GM23338 (cell line): ENCODE measurements at regions not wholly inside any gene's neighbourhood (a gene's known extent, or its start where the extent isn't known, plus 50 kb on each side); places are given as distances from the start of the nearest gene placed in this dataset.

Source experiments
- ATAC-seq: fragments of 200-7000 bp; cut with Tn5 transposase; 3 replicates; pipeline ENCODE4 v1.9.1; 2020
- DNase-seq: peaks from one replicate; pipeline ENCODE4 v3.0.0-alpha.2; 2015; ENCODE audit warnings: low spot score
- H2AFZ ChIP-seq: fragments of 200-600 bp; sonication (generic); 2 replicates; pipeline ENCODE4 v1.8.0; 2016; ENCODE audit warnings: antibody characterized with exemption, mild to moderate bottlenecking, moderate library complexity
- H3F3A ChIP-seq: fragments of 200-600 bp; sonication (generic); replicated peaks from 2 replicates; pipeline ENCODE4 v1.8.0; 2017; ENCODE audit warnings: antibody characterized with exemption, mixed run types, low read depth
- H3K27ac ChIP-seq: fragments of 200-600 bp; sonication (generic); 2 replicates; pipeline ENCODE4 v1.6.1; 2016; ENCODE audit warnings: low read depth
- H3K27me3 ChIP-seq: fragments of 200-600 bp; sonication (generic); 2 replicates; pipeline ENCODE4 v1.8.0; 2016; ENCODE audit warnings: mild to moderate bottlenecking, mixed run types, moderate library complexity; ENCODE audit not compliant: insufficient read depth
- H3K36me3 ChIP-seq: fragments of 200-600 bp; sonication (generic); 2 replicates; pipeline ENCODE4 v1.8.0; 2016; ENCODE audit warnings: mild to moderate bottlenecking; ENCODE audit not compliant: insufficient read depth
- H3K4me1 ChIP-seq: fragments of 200-600 bp; sonication (generic); 2 replicates; pipeline ENCODE4 v1.8.0; 2016; ENCODE audit warnings: mild to moderate bottlenecking, moderate library complexity; ENCODE audit not compliant: insufficient read depth
- H3K4me2 ChIP-seq: fragments of 200-600 bp; sonication (generic); 2 replicates; pipeline ENCODE4 v1.7.1; 2017; ENCODE audit warnings: mixed run types
- H3K4me3 ChIP-seq: fragments of 200-600 bp; sonication (generic); 2 replicates; pipeline ENCODE4 v1.6.1; 2016; ENCODE audit warnings: mixed run types
- H3K79me2 ChIP-seq: fragments of 200-600 bp; sonication (generic); replicated peaks from 2 replicates; pipeline ENCODE4 v1.8.0; 2017; ENCODE audit warnings: mild to moderate bottlenecking; ENCODE audit not compliant: insufficient read depth
- H3K9me2 ChIP-seq: fragments of 200-600 bp; sonication (generic); 2 replicates; pipeline ENCODE4 v1.8.0; 2017; ENCODE audit not compliant: insufficient read depth
- H4K20me1 ChIP-seq: fragments of 200-600 bp; sonication (generic); replicated peaks from 2 replicates; pipeline ENCODE4 v1.8.0; 2017; ENCODE audit warnings: mild to moderate bottlenecking; ENCODE audit not compliant: insufficient read depth
- H3K27ac Mint-ChIP-seq: 2 replicates; pipeline ENCODE4 v1.8.0; 2020; ENCODE audit warnings: inconsistent platforms, mild to moderate bottlenecking, moderate library complexity, mixed read lengths
- H3K27me3 Mint-ChIP-seq: 3 replicates; pipeline ENCODE4 v1.8.0; 2022; ENCODE audit warnings: low read depth, mild to moderate bottlenecking, moderate library complexity, mixed read lengths, inconsistent platforms; ENCODE audit not compliant: insufficient read depth, poor library complexity
- H3K36me3 Mint-ChIP-seq: 3 replicates; pipeline ENCODE4 v1.8.0; 2021; ENCODE audit warnings: low read depth, mild to moderate bottlenecking, inconsistent platforms, moderate library complexity, mixed read lengths
- H3K4me1 Mint-ChIP-seq: 3 replicates; pipeline ENCODE4 v1.8.0; 2020; ENCODE audit warnings: mild to moderate bottlenecking, inconsistent platforms, mixed read lengths
- H3K4me3 Mint-ChIP-seq: 3 replicates; pipeline ENCODE4 v1.8.0; 2021; ENCODE audit warnings: moderate library complexity, mild to moderate bottlenecking, inconsistent platforms, mixed read lengths
- H3K9me3 Mint-ChIP-seq: 3 replicates; pipeline ENCODE4 v1.8.0; 2020; ENCODE audit warnings: moderate library complexity, mild to moderate bottlenecking, inconsistent platforms, mixed read lengths
- EZH2 ChIP-seq: fragments of 200-600 bp; sonication (generic); IDR thresholded peaks from one replicate; pipeline ENCODE4 v1.8.0; 2017; ENCODE audit warnings: antibody characterized with exemption, mild to moderate bottlenecking, low read depth; ENCODE audit not compliant: unreplicated experiment
- JUNB ChIP-seq: IDR thresholded peaks from one replicate; pipeline ENCODE4 v1.6.1; 2016; ENCODE audit warnings: antibody characterized with exemption; ENCODE audit not compliant: unreplicated experiment
- POLR2AphosphoS5 ChIP-seq: IDR thresholded peaks from 2 replicates; pipeline ENCODE4 v1.6.1; 2016; ENCODE audit warnings: antibody characterized with exemption, low read depth
- STAT1 ChIP-seq: IDR thresholded peaks from one replicate; pipeline ENCODE4 v1.6.1; 2016; ENCODE audit warnings: antibody characterized with exemption; ENCODE audit not compliant: unreplicated experiment
- ZNF331 ChIP-seq: fragments of 250-450 bp; sonication (Bioruptor Pico); IDR thresholded peaks from 2 replicates; pipeline ENCODE4 v1.5.0; 2020; ENCODE audit warnings: low read depth, mild to moderate bottlenecking, moderate library complexity
- ZNF462 ChIP-seq: fragments of 250-450 bp; sonication (Bioruptor Pico); IDR thresholded peaks from 2 replicates; pipeline ENCODE4 v1.5.0; 2020; ENCODE audit warnings: mild to moderate bottlenecking, moderate library complexity
- TF ChIP-seq, protein P1 (sequence below): IDR thresholded peaks from one replicate; pipeline ENCODE4 v1.6.1; 2018; ENCODE audit warnings: antibody characterized with exemption; ENCODE audit not compliant: unreplicated experiment
- TF ChIP-seq, protein P2 (sequence below), 2 experiments: fragments of 200-600 bp in 1 of 2; sonication (generic) in 1 of 2; conservative IDR thresholded peaks; 2 replicates each; pipeline versions ENCODE4 v1.5.1 to v1.6.1; 2016 to 2017; ENCODE audit warnings: antibody characterized with exemption in 2 of 2, low read depth in 2 of 2, mild to moderate bottlenecking in 2 of 2, moderate library complexity in 1 of 2
- TF ChIP-seq, protein P3 (sequence below): IDR thresholded peaks from 2 replicates; pipeline ENCODE4 v1.6.1; 2016; ENCODE audit warnings: antibody characterized with exemption

GRCh38 chr5:57422341-57422740 lies 60.3 kb downstream of the ACTBL2 start (continued):
- TF ChIP-seq, protein P1, sequence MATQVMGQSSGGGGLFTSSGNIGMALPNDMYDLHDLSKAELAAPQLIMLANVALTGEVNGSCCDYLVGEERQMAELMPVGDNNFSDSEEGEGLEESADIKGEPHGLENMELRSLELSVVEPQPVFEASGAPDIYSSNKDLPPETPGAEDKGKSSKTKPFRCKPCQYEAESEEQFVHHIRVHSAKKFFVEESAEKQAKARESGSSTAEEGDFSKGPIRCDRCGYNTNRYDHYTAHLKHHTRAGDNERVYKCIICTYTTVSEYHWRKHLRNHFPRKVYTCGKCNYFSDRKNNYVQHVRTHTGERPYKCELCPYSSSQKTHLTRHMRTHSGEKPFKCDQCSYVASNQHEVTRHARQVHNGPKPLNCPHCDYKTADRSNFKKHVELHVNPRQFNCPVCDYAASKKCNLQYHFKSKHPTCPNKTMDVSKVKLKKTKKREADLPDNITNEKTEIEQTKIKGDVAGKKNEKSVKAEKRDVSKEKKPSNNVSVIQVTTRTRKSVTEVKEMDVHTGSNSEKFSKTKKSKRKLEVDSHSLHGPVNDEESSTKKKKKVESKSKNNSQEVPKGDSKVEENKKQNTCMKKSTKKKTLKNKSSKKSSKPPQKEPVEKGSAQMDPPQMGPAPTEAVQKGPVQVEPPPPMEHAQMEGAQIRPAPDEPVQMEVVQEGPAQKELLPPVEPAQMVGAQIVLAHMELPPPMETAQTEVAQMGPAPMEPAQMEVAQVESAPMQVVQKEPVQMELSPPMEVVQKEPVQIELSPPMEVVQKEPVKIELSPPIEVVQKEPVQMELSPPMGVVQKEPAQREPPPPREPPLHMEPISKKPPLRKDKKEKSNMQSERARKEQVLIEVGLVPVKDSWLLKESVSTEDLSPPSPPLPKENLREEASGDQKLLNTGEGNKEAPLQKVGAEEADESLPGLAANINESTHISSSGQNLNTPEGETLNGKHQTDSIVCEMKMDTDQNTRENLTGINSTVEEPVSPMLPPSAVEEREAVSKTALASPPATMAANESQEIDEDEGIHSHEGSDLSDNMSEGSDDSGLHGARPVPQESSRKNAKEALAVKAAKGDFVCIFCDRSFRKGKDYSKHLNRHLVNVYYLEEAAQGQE = no peak
- no peak for TF ChIP-seq POLR2AphosphoS5
- TF ChIP-seq, protein P2, sequence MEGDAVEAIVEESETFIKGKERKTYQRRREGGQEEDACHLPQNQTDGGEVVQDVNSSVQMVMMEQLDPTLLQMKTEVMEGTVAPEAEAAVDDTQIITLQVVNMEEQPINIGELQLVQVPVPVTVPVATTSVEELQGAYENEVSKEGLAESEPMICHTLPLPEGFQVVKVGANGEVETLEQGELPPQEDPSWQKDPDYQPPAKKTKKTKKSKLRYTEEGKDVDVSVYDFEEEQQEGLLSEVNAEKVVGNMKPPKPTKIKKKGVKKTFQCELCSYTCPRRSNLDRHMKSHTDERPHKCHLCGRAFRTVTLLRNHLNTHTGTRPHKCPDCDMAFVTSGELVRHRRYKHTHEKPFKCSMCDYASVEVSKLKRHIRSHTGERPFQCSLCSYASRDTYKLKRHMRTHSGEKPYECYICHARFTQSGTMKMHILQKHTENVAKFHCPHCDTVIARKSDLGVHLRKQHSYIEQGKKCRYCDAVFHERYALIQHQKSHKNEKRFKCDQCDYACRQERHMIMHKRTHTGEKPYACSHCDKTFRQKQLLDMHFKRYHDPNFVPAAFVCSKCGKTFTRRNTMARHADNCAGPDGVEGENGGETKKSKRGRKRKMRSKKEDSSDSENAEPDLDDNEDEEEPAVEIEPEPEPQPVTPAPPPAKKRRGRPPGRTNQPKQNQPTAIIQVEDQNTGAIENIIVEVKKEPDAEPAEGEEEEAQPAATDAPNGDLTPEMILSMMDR (conservative IDR thresholded peaks at IDR 0.05; ENCODE audit: low read depth in 2 of 2) = no peak
- no peak for TF ChIP-seq JUNB

DNA sequence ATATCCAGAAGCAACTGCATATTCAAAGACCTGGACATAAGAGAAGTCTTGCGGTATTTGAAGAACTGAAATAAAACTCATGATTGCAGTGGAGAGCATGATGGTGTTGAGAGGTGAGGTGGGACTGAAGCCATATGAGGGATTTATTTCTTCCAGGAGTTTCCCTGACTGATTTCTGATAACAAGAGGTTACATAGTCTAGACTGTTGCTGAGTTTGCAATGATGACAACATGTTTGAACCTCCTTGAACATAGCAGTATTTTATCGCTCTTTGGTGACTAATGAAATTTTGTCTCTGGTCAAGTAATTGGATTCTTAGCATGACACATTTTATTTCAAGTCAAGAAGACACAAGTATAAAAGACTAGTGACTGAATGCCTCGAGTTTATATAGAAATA lies 61.8 kb downstream of the ACTBL2 start:
- Mint-ChIP-seq H3K9me3 (no peaks in the 10 kb centered on the region), H3K4me1 (peaks cover 7% of the 10 kb centered on the region), H3K36me3 (no peaks in the 10 kb centered on the region), H3K27ac (no peak overlapping the region), H3K4me3 (no peak overlapping the region), H3K27me3 (no peaks in the 10 kb centered on the region)
- Histone ChIP-seq H3K4me1 (no peaks in the 10 kb centered on the region), H3F3A (no peaks in the 10 kb centered on the region), H3K4me2 (no peak overlapping the region), H3K27ac (no peak overlapping the region), H3K79me2 (no peaks in the 10 kb centered on the region), H3K27me3 (no peaks in the 10 kb centered on the region), H2AFZ (no peak overlapping the region), H4K20me1 (no peaks in the 10 kb centered on the region), H3K36me3 (no peaks in the 10 kb centered on the region), H3K9me2 (peaks cover 8% of the 10 kb centered on the region; the same call in 1 of the 2 replicates), H3K4me3 (no peak overlapping the region)
- ATAC-seq (no peak), DNase-seq (no peak)
- TF ChIP-seq STAT1 (no peak), ZNF462 (CRISPR knock-in tag) (no peak), JUNB (no peak), EZH2 (no peak), ZNF331 (CRISPR knock-in tag) (no peak)
- TF ChIP-seq, protein P3, sequence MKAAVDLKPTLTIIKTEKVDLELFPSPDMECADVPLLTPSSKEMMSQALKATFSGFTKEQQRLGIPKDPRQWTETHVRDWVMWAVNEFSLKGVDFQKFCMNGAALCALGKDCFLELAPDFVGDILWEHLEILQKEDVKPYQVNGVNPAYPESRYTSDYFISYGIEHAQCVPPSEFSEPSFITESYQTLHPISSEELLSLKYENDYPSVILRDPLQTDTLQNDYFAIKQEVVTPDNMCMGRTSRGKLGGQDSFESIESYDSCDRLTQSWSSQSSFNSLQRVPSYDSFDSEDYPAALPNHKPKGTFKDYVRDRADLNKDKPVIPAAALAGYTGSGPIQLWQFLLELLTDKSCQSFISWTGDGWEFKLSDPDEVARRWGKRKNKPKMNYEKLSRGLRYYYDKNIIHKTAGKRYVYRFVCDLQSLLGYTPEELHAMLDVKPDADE = no peak
- TF ChIP-seq, protein P1 = no peak
